ENCODE measurements at regions not wholly inside any gene's neighbourhood (a gene's known extent, or its start where the extent isn't known, plus 50 kb on each side); places are given as distances from the start of the nearest gene placed in this dataset.

GRCh38 chr9:82513242-82513751, 524.7 kb downstream of the SPATA31D1 start:
- no peak for TF ChIP-seq CTCF (IDR thresholded peaks at IDR 0.05; ENCODE audit: low read depth, low read length)
- peak; percentile 16 to 47 for DNase-seq (ENCODE audit: low read depth in 2 of 2)
- H3K4me3 ChIP-seq (replicated peaks in 1 of 2; ENCODE audit: low read depth in 2 of 2, low read length in 2 of 2), result no peak overlapping the region

DNA sequence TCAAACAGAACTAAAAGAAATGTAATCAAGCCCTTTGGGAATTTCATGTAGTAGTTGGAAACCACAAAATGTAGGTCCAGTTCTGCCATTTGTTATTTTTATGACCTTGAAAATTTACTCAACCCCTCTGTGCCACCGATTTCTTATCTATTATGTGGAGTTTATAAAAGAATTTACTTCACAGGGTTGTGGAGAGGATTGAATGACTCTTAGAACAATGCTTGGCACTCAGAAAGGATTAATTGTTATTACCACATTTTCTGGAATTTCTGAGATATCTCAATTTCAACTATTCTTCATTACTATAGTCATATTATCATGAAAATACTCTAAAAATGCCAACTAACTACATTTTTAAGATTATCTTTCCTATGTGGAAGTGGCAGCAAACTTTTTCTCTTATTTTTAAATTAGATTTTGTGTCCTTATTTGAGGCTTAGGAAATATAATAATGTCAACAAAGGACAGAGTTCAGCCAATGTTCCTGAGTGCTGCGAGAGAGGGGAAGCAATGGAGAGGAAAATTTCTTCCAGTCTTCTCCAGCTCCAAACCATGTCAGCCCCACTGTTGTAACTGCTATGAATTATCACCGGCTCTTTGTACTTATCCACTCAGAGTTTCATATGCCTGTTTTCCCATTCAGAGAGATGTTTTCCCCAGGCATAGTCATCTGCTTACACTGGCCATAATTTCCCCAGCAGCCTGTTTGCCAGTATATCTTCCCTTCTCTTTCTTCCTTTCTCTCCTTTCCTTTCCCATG, 525.6 kb downstream of the SPATA31D1 start:
- no peak for TF ChIP-seq CTCF (IDR thresholded peaks at IDR 0.05; ENCODE audit: low read depth, low read length)
- no peak for DNase-seq (ENCODE audit: low read depth in 2 of 2)
- no peak overlapping the region for H3K4me3 ChIP-seq (replicated peaks in 1 of 2; ENCODE audit: low read depth in 2 of 2, low read length in 2 of 2)

GRCh38 chr9:82518868-82519267, 530.3 kb downstream of the SPATA31D1 start:
- no peak overlapping the region for H3K4me3 ChIP-seq (replicated peaks in 1 of 2; ENCODE audit: low read depth in 2 of 2, low read length in 2 of 2)
- no peak for TF ChIP-seq CTCF (IDR thresholded peaks at IDR 0.05; ENCODE audit: low read depth, low read length)
- DNase-seq (ENCODE audit: low read depth in 2 of 2), result no peak

- TF ChIP-seq CTCF (IDR thresholded peaks at IDR 0.05; ENCODE audit: low read depth, low read length), result no peak
- DNase-seq (ENCODE audit: low read depth in 2 of 2), result no peak
- no peak overlapping the region for H3K4me3 ChIP-seq (replicated peaks in 1 of 2; ENCODE audit: low read depth in 2 of 2, low read length in 2 of 2)
These were observed 530.8 kb downstream of the SPATA31D1 start for GRCh38 chr9:82519332-82519731.

GRCh38 chr9:82524407-82524806, 535.8 kb downstream of the SPATA31D1 start:
- TF ChIP-seq CTCF (IDR thresholded peaks at IDR 0.05; ENCODE audit: low read depth, low read length), result no peak
- DNase-seq (ENCODE audit: low read depth in 2 of 2), result no peak
- no peak overlapping the region for H3K4me3 ChIP-seq (replicated peaks in 1 of 2; ENCODE audit: low read depth in 2 of 2, low read length in 2 of 2)

DNA sequence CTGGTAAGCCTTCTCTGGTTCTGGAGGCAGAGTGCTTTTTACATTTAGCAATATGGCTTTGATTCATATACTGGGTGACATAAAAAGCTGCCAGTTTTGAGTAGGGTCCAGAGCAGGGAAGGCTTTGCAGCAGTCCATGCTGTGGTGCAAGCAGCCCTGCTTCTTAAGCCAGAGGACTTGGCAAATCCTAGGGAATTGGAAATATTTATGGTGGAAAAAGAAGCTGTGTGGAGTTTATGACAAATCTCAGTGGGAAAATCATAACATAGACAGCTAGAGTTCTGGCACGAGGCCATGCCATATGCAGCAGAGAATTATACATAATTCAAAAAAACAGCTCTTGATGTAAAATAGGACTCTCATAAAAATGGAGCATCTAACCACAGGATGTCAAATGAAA, 536.4 kb downstream of the RASEF start:
- no peak for TF ChIP-seq CTCF (IDR thresholded peaks at IDR 0.05; ENCODE audit: low read depth, low read length)
- H3K4me3 ChIP-seq (replicated peaks in 1 of 2; ENCODE audit: low read depth in 2 of 2, low read length in 2 of 2), result no peak overlapping the region
- no peak for DNase-seq (ENCODE audit: low read depth in 2 of 2)

Data from cardiac fibroblast (primary cell).